SKM-1 treated with dmso at 0.1 percent for 144 hours (cell line): ENCODE measurements at regions not wholly inside any gene's neighbourhood (a gene's known extent, or its start where the extent isn't known, plus 50 kb on each side); places are given as distances from the start of the nearest gene placed in this dataset.
"Not testable (repeated sequence)": the region's sequence is repeated elsewhere in the genome, so short reads cannot be mapped to it uniquely, and the experiment has no call there.

Source experiments
- DNase-seq: peaks from one replicate; lab custom pipeline; 2025; ENCODE audit not compliant: unreplicated experiment; lab: John Stamatoyannopoulos, UW

- DNase-seq: no peak
Observed at GRCh38 chr4:79621061-79621460, 213.0 kb upstream of the GK2 start.

- no peak for DNase-seq
Observed at GRCh38 chr4:79620617-79621016, 212.6 kb upstream of the GK2 start.

- no peak for DNase-seq
Observed at GRCh38 chr4:79613269-79613935, 205.4 kb upstream of the GK2 start.

GRCh38 chr4:79611026-79611425, 203.0 kb upstream of the GK2 start:
- DNase-seq: no peak

GRCh38 chr4:79609817-79610216, 201.8 kb upstream of the GK2 start:
- no peak for DNase-seq

- DNase-seq: no peak
Observed at GRCh38 chr4:79607979-79608378, 200.0 kb upstream of the GK2 start.

- DNase-seq: no peak
Observed at GRCh38 chr4:79604152-79604551, 196.1 kb upstream of the GK2 start.

GRCh38 chr4:79603681-79604080, 195.7 kb upstream of the GK2 start:
- DNase-seq: no peak

- DNase-seq: no peak
Observed at GRCh38 chr4:79599691-79600090, 191.7 kb upstream of the GK2 start.

GRCh38 chr4:79598801-79599200, 190.8 kb upstream of the GK2 start:
- no peak for DNase-seq

- no peak for DNase-seq
Observed at GRCh38 chr4:79598214-79598613, 190.2 kb upstream of the GK2 start.

GRCh38 chr4:79597266-79597665, 189.2 kb upstream of the GK2 start:
- no peak for DNase-seq

GRCh38 chr4:79592218-79592617, 184.2 kb upstream of the GK2 start:
- not testable (repeated sequence) for DNase-seq

- DNase-seq: no peak
Observed at GRCh38 chr4:79588679-79589078, 180.7 kb upstream of the GK2 start.

GRCh38 chr4:79587207-79587606, 179.2 kb upstream of the GK2 start:
- not testable (repeated sequence) for DNase-seq

GRCh38 chr4:79585834-79586233, 177.8 kb upstream of the GK2 start:
- no peak for DNase-seq

- no peak for DNase-seq
Observed at GRCh38 chr4:79585330-79585729, 177.3 kb upstream of the GK2 start.

GRCh38 chr4:79584902-79585301, 176.9 kb upstream of the GK2 start:
- DNase-seq: no peak

GRCh38 chr4:79584352-79584751, 176.3 kb upstream of the GK2 start:
- DNase-seq: no peak

- peak; percentile 73 for DNase-seq
Observed at GRCh38 chr4:79578606-79579005, 170.6 kb upstream of the GK2 start.

GRCh38 chr4:79576429-79576753, 168.4 kb upstream of the GK2 start:
- peak; percentile 5 for DNase-seq

- DNase-seq: no peak
Observed at GRCh38 chr4:79575709-79576428, 167.8 kb upstream of the GK2 start.
